ENCODE measurements at regions not wholly inside any gene's neighbourhood (a gene's known extent, or its start where the extent isn't known, plus 50 kb on each side); places are given as distances from the start of the nearest gene placed in this dataset.

- H3K27me3 ChIP-seq: no peaks in the 10 kb centered on the region
- DNase-seq: no peak
- intact Hi-C loops (cut with DNase I): no loop called here
Observed at GRCh38 chr4:126396703-126397102, 1081.9 kb downstream of the FAT4 start.

GRCh38 chr4:126404549-126404948, 1089.8 kb downstream of the FAT4 start:
- Histone ChIP-seq H3K4me1 (ENCODE audit: insufficient read depth) (no peaks in the 10 kb centered on the region), H3K27me3 (no peaks in the 10 kb centered on the region), H3K4me3 (no peak overlapping the region), H3K9me3 (no peaks in the 10 kb centered on the region), H3K27ac (no peak overlapping the region), H3K36me3 (no peaks in the 10 kb centered on the region)
- 91 to 100% (median 93%) methylated on average over 1 of the region's 1 CpG for WGBS, 3 donors
- intact Hi-C loops (cut with DNase I): no loop called here
- TF ChIP-seq CTCF (IDR thresholded peaks at IDR 0.05) (no peak), EP300 (IDR thresholded peaks at IDR 0.05) (no peak), POLR2A (IDR thresholded peaks at IDR 0.05) (no peak)
- DNase-seq: no peak

More at GRCh38 chr4:126396703-126397102, 1081.9 kb downstream of the FAT4 start:
- Histone ChIP-seq H3K9me3 (no peaks in the 10 kb centered on the region), H3K4me1 (ENCODE audit: insufficient read depth) (no peaks in the 10 kb centered on the region), H3K36me3 (no peaks in the 10 kb centered on the region), H3K4me3 (no peak overlapping the region), H3K27ac (no peak overlapping the region)
- TF ChIP-seq EP300 (IDR thresholded peaks at IDR 0.05) (no peak), POLR2A (IDR thresholded peaks at IDR 0.05) (no peak), CTCF (IDR thresholded peaks at IDR 0.05) (no peak)
- WGBS, 3 donors: 93 to 97% (median 94%) methylated on average over 1 of the region's 1 CpG

- TF ChIP-seq EP300 (IDR thresholded peaks at IDR 0.05): no peak
- TF ChIP-seq POLR2A (IDR thresholded peaks at IDR 0.05): no peak
- no peak for TF ChIP-seq CTCF (IDR thresholded peaks at IDR 0.05)
- WGBS, 3 donors: 73 to 81% (median 76%) methylated on average over 2 of the region's 2 CpGs
- H3K36me3 ChIP-seq: no peaks in the 10 kb centered on the region
- no peak for DNase-seq
- H3K27ac ChIP-seq: no peak overlapping the region
- no peaks in the 10 kb centered on the region for H3K4me1 ChIP-seq (ENCODE audit: insufficient read depth)
- no peak overlapping the region for H3K4me3 ChIP-seq
- intact Hi-C loops (cut with DNase I): no loop called here
- H3K27me3 ChIP-seq: no peaks in the 10 kb centered on the region
- no peaks in the 10 kb centered on the region for H3K9me3 ChIP-seq
Observed at GRCh38 chr4:126405369-126405982, 1090.7 kb downstream of the FAT4 start.

GRCh38 chr4:126409746-126410145, 1095.0 kb downstream of the FAT4 start:
- WGBS, 3 donors: 78 to 80% (median 79%) methylated on average over 4 of the region's 4 CpGs
- Histone ChIP-seq H3K4me3 (no peak overlapping the region), H3K9me3 (no peaks in the 10 kb centered on the region), H3K36me3 (no peaks in the 10 kb centered on the region), H3K27ac (no peak overlapping the region), H3K4me1 (ENCODE audit: insufficient read depth) (no peaks in the 10 kb centered on the region), H3K27me3 (no peaks in the 10 kb centered on the region)
- TF ChIP-seq EP300 (IDR thresholded peaks at IDR 0.05) (no peak), POLR2A (IDR thresholded peaks at IDR 0.05) (no peak), CTCF (IDR thresholded peaks at IDR 0.05) (no peak)
- no peak for DNase-seq
- intact Hi-C loops (cut with DNase I): no loop called here
